Liver (tissue), 8 donors: ENCODE measurements at regions not wholly inside any gene's neighbourhood (a gene's known extent, or its start where the extent isn't known, plus 50 kb on each side); places are given as distances from the start of the nearest gene placed in this dataset.

Experiments
- DNase-seq: peaks from one replicate; pipeline ENCODE4 v3.0.0-alpha.2; 2017; ENCODE audit warnings: low spot score
- H3K27ac ChIP-seq, 2 donors: one replicate each; pipeline ENCODE4 v1.7.0; 2013; ENCODE audit warnings: inconsistent platforms in 2 of 2, low read length in 2 of 2, control low read depth in 1 of 2, low read depth in 1 of 2, mild to moderate bottlenecking in 1 of 2
- H3K27me3 ChIP-seq, 4 donors: one replicate each; pipeline versions ENCODE4 v1.6.1 to v1.7.0; 2013; ENCODE audit warnings: low read length in 3 of 4, inconsistent platforms in 1 of 4, mild to moderate bottlenecking in 1 of 4, moderate library complexity in 1 of 4; ENCODE audit not compliant: control insufficient read depth in 4 of 4, insufficient read depth in 4 of 4
- H3K36me3 ChIP-seq, 4 donors: one replicate each; pipeline versions ENCODE4 v1.6.1 to v1.7.0; 2013; ENCODE audit warnings: low read length in 3 of 4, mild to moderate bottlenecking in 3 of 4, low read depth in 1 of 4, moderate library complexity in 1 of 4; ENCODE audit not compliant: control insufficient read depth in 4 of 4, insufficient read depth in 3 of 4
- H3K4me1 ChIP-seq, 4 donors: one replicate each; pipeline versions ENCODE4 v1.6.1 to v1.7.0; 2013; ENCODE audit warnings: low read length in 3 of 4, mild to moderate bottlenecking in 3 of 4, moderate library complexity in 1 of 4; ENCODE audit not compliant: control insufficient read depth in 4 of 4, insufficient read depth in 4 of 4
- H3K4me3 ChIP-seq, 3 donors: one replicate each; pipeline versions ENCODE4 v1.6.1 to v1.7.0; 2013; ENCODE audit warnings: low read length in 3 of 3, control low read depth in 1 of 3, low read depth in 1 of 3, mild to moderate bottlenecking in 1 of 3
- H3K9ac ChIP-seq, 2 donors: one replicate each; pipeline ENCODE4 v1.7.0; 2013; ENCODE audit warnings: low read length in 2 of 2, mild to moderate bottlenecking in 2 of 2, moderate library complexity in 2 of 2, control low read depth in 1 of 2, low read depth in 1 of 2
- H3K9me3 ChIP-seq, 4 donors: one replicate each; pipeline versions ENCODE4 v1.6.1 to v1.7.0; 2013; ENCODE audit warnings: low read length in 3 of 4; ENCODE audit not compliant: control insufficient read depth in 4 of 4
- CTCF ChIP-seq: fragments of 150-350 bp; IDR thresholded peaks from 2 replicates; pipeline ENCODE4 v1.5.1; 2017; ENCODE audit warnings: improper control_type of control experiment, low read depth, low read length; ENCODE audit not compliant: missing input control
- EGR1 ChIP-seq, 2 donors: IDR thresholded peaks; 2 replicates each; pipeline ENCODE4 v1.6.1; 2016 to 2018; ENCODE audit warnings: antibody characterized with exemption in 2 of 2, low read depth in 2 of 2
- FOXA1 ChIP-seq: IDR thresholded peaks from 2 replicates; pipeline ENCODE4 v1.6.1; 2016; ENCODE audit warnings: antibody characterized with exemption
- FOXA2 ChIP-seq: IDR thresholded peaks from 2 replicates; pipeline ENCODE4 v1.6.1; 2016; ENCODE audit warnings: antibody characterized with exemption
- GABPA ChIP-seq, 2 donors: IDR thresholded peaks in 1 of 2; conservative IDR thresholded peaks in 1 of 2; 2 replicates each; pipeline ENCODE4 v1.6.1; 2016; ENCODE audit warnings: antibody characterized with exemption in 2 of 2, mild to moderate bottlenecking in 1 of 2, moderate library complexity in 1 of 2
- HNF4A ChIP-seq, 2 donors: conservative IDR thresholded peaks; 2 replicates each; pipeline ENCODE4 v1.6.1; 2016; ENCODE audit warnings: antibody characterized with exemption in 2 of 2, mild to moderate bottlenecking in 2 of 2
- HNF4G ChIP-seq: IDR thresholded peaks from 2 replicates; pipeline ENCODE4 v1.6.1; 2016; ENCODE audit warnings: antibody characterized with exemption
- JUND ChIP-seq, 2 donors: IDR thresholded peaks; 2 replicates each; pipeline ENCODE4 v1.6.1; 2016; ENCODE audit warnings: antibody characterized with exemption in 2 of 2
- NR2F2 ChIP-seq: IDR thresholded peaks from 2 replicates; pipeline ENCODE4 v1.6.1; 2016; ENCODE audit warnings: antibody characterized with exemption
- RAD21 ChIP-seq, 2 donors: IDR thresholded peaks; 2 replicates each; pipeline ENCODE4 v1.6.1; 2016; ENCODE audit warnings: antibody characterized with exemption in 2 of 2, mild to moderate bottlenecking in 2 of 2
- RXRA ChIP-seq, 2 donors: IDR thresholded peaks; 2 replicates each; pipeline ENCODE4 v1.6.1; 2017 to 2018; ENCODE audit warnings: antibody characterized with exemption in 2 of 2, mild to moderate bottlenecking in 1 of 2
- SP1 ChIP-seq: IDR thresholded peaks from 2 replicates; pipeline ENCODE4 v1.6.1; 2018; ENCODE audit warnings: antibody characterized with exemption, mild to moderate bottlenecking
- TAF1 ChIP-seq: conservative IDR thresholded peaks from 2 replicates; pipeline ENCODE4 v1.6.1; 2016; ENCODE audit warnings: antibody characterized with exemption, mild to moderate bottlenecking
- YY1 ChIP-seq: IDR thresholded peaks from 2 replicates; pipeline ENCODE4 v1.6.1; 2016; ENCODE audit warnings: antibody characterized with exemption, mild to moderate bottlenecking
- ZBTB33 ChIP-seq: IDR thresholded peaks from 2 replicates; pipeline ENCODE4 v1.6.1; 2016; ENCODE audit warnings: antibody characterized with exemption
- WGBS: extraction: QIAGEN DNeasy Blood & Tissue Kit; methylation state at CpG from one replicate; pipeline ENCODE4 v1.1.7; 2013; 5-methylcytosine and 5-hydroxymethylcytosine counted together
- TF ChIP-seq, protein P1 (sequence below): IDR thresholded peaks from 2 replicates; pipeline ENCODE4 v1.6.1; 2016; ENCODE audit warnings: antibody characterized with exemption
- TF ChIP-seq, protein P2 (sequence below): IDR thresholded peaks from 2 replicates; pipeline ENCODE4 v1.6.1; 2016; ENCODE audit warnings: antibody characterized with exemption, mild to moderate bottlenecking
- TF ChIP-seq, protein P3 (sequence below): IDR thresholded peaks from 2 replicates; pipeline ENCODE4 v1.6.1; 2016; ENCODE audit warnings: antibody characterized with exemption
- donor health status: healthy.
- donor health status: healthy.
- donor health status: healthy.
- donor health status: healthy.
- donor health status: healthy.

DNA sequence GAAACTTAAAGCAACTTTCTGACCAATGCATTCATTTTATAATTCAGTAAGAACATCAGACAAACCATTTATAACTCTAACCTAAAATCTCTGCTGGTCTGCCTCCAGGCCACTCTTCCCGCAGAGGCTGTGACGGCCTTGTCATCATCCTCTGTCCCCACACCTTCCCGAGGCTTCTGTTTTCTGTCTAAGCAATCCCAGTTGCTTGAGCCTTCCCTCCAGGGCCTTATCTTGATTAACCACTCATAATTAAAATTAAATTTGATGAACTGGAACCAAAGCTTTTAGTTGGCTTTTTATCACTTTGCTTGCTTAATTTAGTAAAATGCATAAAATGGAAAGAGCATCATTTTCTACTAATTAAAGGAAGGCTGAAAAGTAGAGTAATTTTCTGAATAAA is 312.4 kb downstream of the DIRAS2 start:
- H3K36me3 ChIP-seq, result no peaks in the 10 kb centered on the region
- H3K4me3 ChIP-seq, result no peak overlapping the region
- H3K27ac ChIP-seq, result no peak overlapping the region
- TF ChIP-seq RXRA (IDR thresholded peaks at IDR 0.05) (no peak), NR2F2 (no peak), FOXA2 (no peak), HNF4A (conservative IDR thresholded peaks at IDR 0.05) (no peak)
- TF ChIP-seq, protein P1, sequence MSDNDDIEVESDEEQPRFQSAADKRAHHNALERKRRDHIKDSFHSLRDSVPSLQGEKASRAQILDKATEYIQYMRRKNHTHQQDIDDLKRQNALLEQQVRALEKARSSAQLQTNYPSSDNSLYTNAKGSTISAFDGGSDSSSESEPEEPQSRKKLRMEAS, result no peak
- no peaks in the 10 kb centered on the region for H3K9me3 ChIP-seq
- peaks cover 0 to 7% (median 2%) of the 10 kb centered on the region in 4 donors for H3K4me1 ChIP-seq
- DNase-seq, result no peak
- no peak overlapping the region for H3K9ac ChIP-seq
- H3K27me3 ChIP-seq, result no peaks in the 10 kb centered on the region
- 92% methylated on average over 3 of the region's 3 CpGs for WGBS

GRCh38 chr9:90331826-90332575 is 310.6 kb downstream of the DIRAS2 start:
- Histone ChIP-seq H3K9me3 (no peaks in the 10 kb centered on the region), H3K9ac (peak overlapping the region in 1 of 2 donors; percentile 47), H3K36me3 (no peaks in the 10 kb centered on the region), H3K4me3 (no peak overlapping the region), H3K4me1 (peaks cover 0 to 7% (median 2%) of the 10 kb centered on the region in 4 donors), H3K27ac (peak overlapping the region in 1 of 2 donors; percentile 60), H3K27me3 (no peaks in the 10 kb centered on the region)
- TF ChIP-seq HNF4A (conservative IDR thresholded peaks at IDR 0.05) (peak; percentile 70 to 84), ZBTB33 (peak; percentile 47), TAF1 (no peak), SP1 (no peak), FOXA2 (no peak), RAD21 (IDR thresholded peaks at IDR 0.05) (peak in 1 of 2 donors; percentile 23), NR2F2 (no peak), EGR1 (IDR thresholded peaks at IDR 0.05; ENCODE audit: low read depth in 2 of 2) (peak in 1 of 2 donors; percentile 76), FOXA1 (no peak), RXRA (IDR thresholded peaks at IDR 0.05) (peak in 1 of 2 donors; percentile 65), HNF4G (no peak), YY1 (peak; percentile 55), GABPA (IDR thresholded peaks at IDR 0.05 in 1 of 2, conservative IDR thresholded peaks at IDR 0.05 in 1 of 2) (no peak), CTCF (no peak), JUND (IDR thresholded peaks at IDR 0.05) (peak; percentile 37 to 86)
- TF ChIP-seq, protein P1, result peak; percentile 38
- TF ChIP-seq, protein P2, sequence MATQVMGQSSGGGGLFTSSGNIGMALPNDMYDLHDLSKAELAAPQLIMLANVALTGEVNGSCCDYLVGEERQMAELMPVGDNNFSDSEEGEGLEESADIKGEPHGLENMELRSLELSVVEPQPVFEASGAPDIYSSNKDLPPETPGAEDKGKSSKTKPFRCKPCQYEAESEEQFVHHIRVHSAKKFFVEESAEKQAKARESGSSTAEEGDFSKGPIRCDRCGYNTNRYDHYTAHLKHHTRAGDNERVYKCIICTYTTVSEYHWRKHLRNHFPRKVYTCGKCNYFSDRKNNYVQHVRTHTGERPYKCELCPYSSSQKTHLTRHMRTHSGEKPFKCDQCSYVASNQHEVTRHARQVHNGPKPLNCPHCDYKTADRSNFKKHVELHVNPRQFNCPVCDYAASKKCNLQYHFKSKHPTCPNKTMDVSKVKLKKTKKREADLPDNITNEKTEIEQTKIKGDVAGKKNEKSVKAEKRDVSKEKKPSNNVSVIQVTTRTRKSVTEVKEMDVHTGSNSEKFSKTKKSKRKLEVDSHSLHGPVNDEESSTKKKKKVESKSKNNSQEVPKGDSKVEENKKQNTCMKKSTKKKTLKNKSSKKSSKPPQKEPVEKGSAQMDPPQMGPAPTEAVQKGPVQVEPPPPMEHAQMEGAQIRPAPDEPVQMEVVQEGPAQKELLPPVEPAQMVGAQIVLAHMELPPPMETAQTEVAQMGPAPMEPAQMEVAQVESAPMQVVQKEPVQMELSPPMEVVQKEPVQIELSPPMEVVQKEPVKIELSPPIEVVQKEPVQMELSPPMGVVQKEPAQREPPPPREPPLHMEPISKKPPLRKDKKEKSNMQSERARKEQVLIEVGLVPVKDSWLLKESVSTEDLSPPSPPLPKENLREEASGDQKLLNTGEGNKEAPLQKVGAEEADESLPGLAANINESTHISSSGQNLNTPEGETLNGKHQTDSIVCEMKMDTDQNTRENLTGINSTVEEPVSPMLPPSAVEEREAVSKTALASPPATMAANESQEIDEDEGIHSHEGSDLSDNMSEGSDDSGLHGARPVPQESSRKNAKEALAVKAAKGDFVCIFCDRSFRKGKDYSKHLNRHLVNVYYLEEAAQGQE, result peak; percentile 56
- TF ChIP-seq, protein P3, sequence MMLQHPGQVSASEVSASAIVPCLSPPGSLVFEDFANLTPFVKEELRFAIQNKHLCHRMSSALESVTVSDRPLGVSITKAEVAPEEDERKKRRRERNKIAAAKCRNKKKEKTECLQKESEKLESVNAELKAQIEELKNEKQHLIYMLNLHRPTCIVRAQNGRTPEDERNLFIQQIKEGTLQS, result peak; percentile 45
- no peak for DNase-seq
- 61% methylated on average over 8 of the region's 8 CpGs for WGBS
